ENCODE measurements at regions not wholly inside any gene's neighbourhood (a gene's known extent, or its start where the extent isn't known, plus 50 kb on each side); places are given as distances from the start of the nearest gene placed in this dataset.

GRCh38 chr2:22882011-22882410, 503.0 kb upstream of the KLHL29 start:
- H4K20me1 ChIP-seq (ENCODE audit: insufficient read depth): no peaks in the 10 kb centered on the region
- no peak overlapping the region for H3K9ac ChIP-seq (ENCODE audit: low read length)
- DNase-seq (ENCODE audit: low read depth, low spot score) (no peak), ATAC-seq (no peak)
- H3K36me3 ChIP-seq (ENCODE audit: control insufficient read depth in 1 of 2, insufficient read depth in 2 of 2, low read length in 2 of 2): no peaks in the 10 kb centered on the region
- TF ChIP-seq CBX3 (IDR thresholded peaks at IDR 0.05; ENCODE audit: low read depth) (no peak), ZNF274 (IDR thresholded peaks at IDR 0.05; ENCODE audit: low read depth, low read length) (no peak), FOSL1 (IDR thresholded peaks at IDR 0.05; ENCODE audit: low read depth) (no peak), CEBPB (IDR thresholded peaks at IDR 0.05; ENCODE audit: low read depth) (no peak), SIN3A (IDR thresholded peaks at IDR 0.05; ENCODE audit: low read depth) (no peak), RAD21 (IDR thresholded peaks at IDR 0.05; ENCODE audit: low read depth) (no peak), ZBTB33 (IDR thresholded peaks at IDR 0.05; ENCODE audit: extremely low read depth, insufficient replicate concordance, low read length) (no peak), ELF1 (IDR thresholded peaks at IDR 0.05; ENCODE audit: borderline replicate concordance, low read depth) (no peak), POLR2A (IDR thresholded peaks at IDR 0.05; ENCODE audit: borderline replicate concordance, extremely low read depth, insufficient read depth, insufficient read length) (no peak), EZH2phosphoT487 (IDR thresholded peaks at IDR 0.05; ENCODE audit: borderline replicate concordance) (no peak), EZH2 (IDR thresholded peaks at IDR 0.05) (no peak), JUND (IDR thresholded peaks at IDR 0.05) (no peak), YY1 (IDR thresholded peaks at IDR 0.05; ENCODE audit: extremely low read depth, insufficient replicate concordance, low read depth, low read length) (no peak)
- RAD21 ChIA-PET (ENCODE audit: low non-redundant PET in 1 of 2, low total read pairs in 2 of 2, uncharacterized antibody in 2 of 2, unreplicated experiment in 2 of 2): no interaction called here
- H3K79me2 ChIP-seq (ENCODE audit: insufficient read depth, low read length): no peaks in the 10 kb centered on the region
- H3K4me1 ChIP-seq (ENCODE audit: control insufficient read depth in 1 of 2, insufficient read depth in 2 of 2, low read length in 2 of 2): no peaks in the 10 kb centered on the region
- no peaks in the 10 kb centered on the region for H3K27me3 ChIP-seq (ENCODE audit: insufficient read depth, low read length)
- H3K27ac ChIP-seq (ENCODE audit: low read depth, low read length): no peak overlapping the region
- H3K4me3 ChIP-seq (replicated peaks in 1 of 2; ENCODE audit: low read depth in 1 of 2, low read length in 2 of 2): no peak overlapping the region
- intact Hi-C loops (cut with micrococcal nuclease): no loop called here
- H3K9me3 ChIP-seq (ENCODE audit: control insufficient read depth in 1 of 2, insufficient read depth in 1 of 2, low read depth in 1 of 2, low read length in 2 of 2): no peaks in the 10 kb centered on the region
- no peaks in the 10 kb centered on the region for H3K9me2 ChIP-seq (ENCODE audit: insufficient read depth)
- CTCF ChIA-PET: no interaction called here
- no peak overlapping the region for H2AFZ ChIP-seq (ENCODE audit: low read depth, low read length, poor library complexity, severe bottlenecking)
- POLR2A ChIA-PET: no interaction called here
- H3K4me2 ChIP-seq (ENCODE audit: low read length): no peak overlapping the region
- BruUV-seq (replicated peaks): no TSS peak
